H1 (cell line): ENCODE measurements at regions not wholly inside any gene's neighbourhood (a gene's known extent, or its start where the extent isn't known, plus 50 kb on each side); places are given as distances from the start of the nearest gene placed in this dataset.

Experiments
- ASH2L ChIP-seq: fragments of 200-600, 300-600 bp; sonication (generic); IDR thresholded peaks from one replicate; pipeline ENCODE4 v1.7.1; 2017; ENCODE audit warnings: low read length
- CHD2 ChIP-seq: IDR thresholded peaks from 2 replicates; pipeline ENCODE4 v1.6.1; 2012; ENCODE audit warnings: low read length, improper control_type of control experiment
- CHD7 ChIP-seq: fragments of 300-600 bp; sonication (generic); IDR thresholded peaks from 2 replicates; pipeline ENCODE4 v1.7.1; 2012; ENCODE audit warnings: low read length, moderate library complexity, mild to moderate bottlenecking, inconsistent platforms; ENCODE audit not compliant: insufficient replicate concordance
- CTCF ChIP-seq, 3 experiments: IDR thresholded peaks; 1 replicate in 2 of 3; 2 replicates in 1 of 3; pipeline versions ENCODE4 v1.5.1 to v1.6.1; 2011; ENCODE audit warnings: low read length in 3 of 3, mild to moderate bottlenecking in 3 of 3, inconsistent platforms in 2 of 3, low read depth in 1 of 3, moderate library complexity in 1 of 3; ENCODE audit not compliant: insufficient read depth in 1 of 3; ENCODE audit errors: control extremely low read depth in 1 of 3
- MAX ChIP-seq: IDR thresholded peaks from 2 replicates; pipeline ENCODE4 v1.6.1; 2012; ENCODE audit warnings: inconsistent platforms
- TAF1 ChIP-seq: IDR thresholded peaks from 2 replicates; pipeline ENCODE4 v1.6.1; 2011; ENCODE audit warnings: mild to moderate bottlenecking, low read depth, low read length
- YY1 ChIP-seq: IDR thresholded peaks from 2 replicates; pipeline ENCODE4 v1.6.1; 2011; ENCODE audit warnings: low read depth, mild to moderate bottlenecking, low read length

- TF ChIP-seq CHD7 (no peak), TAF1 (no peak), YY1 (no peak), CTCF (IDR thresholded peaks at IDR 0.05; ENCODE audit: control extremely low read depth in 1 of 3, insufficient read depth in 1 of 3, low read depth in 1 of 3, low read length in 3 of 3) (no peak), CHD2 (no peak), MAX (no peak), ASH2L (no peak)
Measured at GRCh38 chr10:28812384-28813372, 135.4 kb downstream of the BAMBI start.
